Trophoblast cell (in vitro differentiated cells and primary cell): ENCODE measurements at regions not wholly inside any gene's neighbourhood (a gene's known extent, or its start where the extent isn't known, plus 50 kb on each side); places are given as distances from the start of the nearest gene placed in this dataset.
"Not testable (repeated sequence)": the region's sequence is repeated elsewhere in the genome, so short reads cannot be mapped to it uniquely, and the experiment has no call there.

Source experiments
- DNase-seq, 2 donors: peaks; one replicate each; pipeline ENCODE4 v3.0.0-alpha.2; 2016
- H2AFZ ChIP-seq: 2 replicates; pipeline ENCODE4 v1.6.1; 2013; ENCODE audit warnings: low read length, moderate library complexity, mild to moderate bottlenecking; ENCODE audit not compliant: insufficient read depth, poor library complexity
- H2AK5ac ChIP-seq: 2 replicates; pipeline ENCODE4 v1.6.1; 2013; ENCODE audit warnings: mild to moderate bottlenecking, low read length
- H2BK120ac ChIP-seq: 2 replicates; pipeline ENCODE4 v1.6.1; 2013; ENCODE audit warnings: low read length, mild to moderate bottlenecking, moderate library complexity; ENCODE audit not compliant: insufficient read depth, poor library complexity
- H2BK12ac ChIP-seq: 2 replicates; pipeline ENCODE4 v1.6.1; 2013; ENCODE audit warnings: mild to moderate bottlenecking, low read length, moderate library complexity
- H2BK5ac ChIP-seq: 2 replicates; pipeline ENCODE4 v1.6.1; 2013; ENCODE audit warnings: low read length, low read depth, moderate library complexity, mild to moderate bottlenecking; ENCODE audit not compliant: poor library complexity
- H3K14ac ChIP-seq: 2 replicates; pipeline ENCODE4 v1.6.1; 2013; ENCODE audit warnings: mild to moderate bottlenecking, low read length
- H3K18ac ChIP-seq: 2 replicates; pipeline ENCODE4 v1.6.1; 2013; ENCODE audit warnings: mild to moderate bottlenecking, low read length
- H3K23ac ChIP-seq: 2 replicates; pipeline ENCODE4 v1.6.1; 2013; ENCODE audit warnings: low read length
- H3K27ac ChIP-seq: 2 replicates; pipeline ENCODE4 v1.5.1; 2013; ENCODE audit warnings: low read depth, mild to moderate bottlenecking, inconsistent platforms, low read length, moderate library complexity
- H3K27me3 ChIP-seq: 2 replicates; pipeline ENCODE4 v1.6.1; 2013; ENCODE audit warnings: inconsistent platforms, mild to moderate bottlenecking, low read length, moderate library complexity; ENCODE audit not compliant: insufficient read depth
- H3K36me3 ChIP-seq, 2 experiments: 1 replicate in 1 of 2; 2 replicates in 1 of 2; pipeline ENCODE4 v1.6.1; 2013; ENCODE audit warnings: low read length in 2 of 2, mild to moderate bottlenecking in 2 of 2, moderate library complexity in 1 of 2; ENCODE audit not compliant: insufficient read depth in 2 of 2, control insufficient read depth in 1 of 2
- H3K4ac ChIP-seq: 2 replicates; pipeline ENCODE4 v1.6.1; 2013; ENCODE audit warnings: low read depth, mild to moderate bottlenecking, low read length, moderate library complexity
- H3K4me1 ChIP-seq, 2 experiments: 1 replicate in 1 of 2; 2 replicates in 1 of 2; pipeline ENCODE4 v1.6.1; 2013; ENCODE audit warnings: low read length in 2 of 2, mild to moderate bottlenecking in 2 of 2, moderate library complexity in 1 of 2; ENCODE audit not compliant: insufficient read depth in 2 of 2, control insufficient read depth in 1 of 2
- H3K4me2 ChIP-seq: 2 replicates; pipeline ENCODE4 v1.6.1; 2013; ENCODE audit warnings: inconsistent platforms, mild to moderate bottlenecking, low read length, moderate library complexity
- H3K4me3 ChIP-seq: 2 replicates; pipeline ENCODE4 v1.5.1; 2013; ENCODE audit warnings: mild to moderate bottlenecking, low read depth, low read length, inconsistent platforms
- H3K79me1 ChIP-seq: one replicate; pipeline ENCODE4 v1.6.1; 2013; ENCODE audit warnings: low read length
- H3K79me2 ChIP-seq: 2 replicates; pipeline ENCODE4 v1.6.1; 2013; ENCODE audit warnings: low read length, mild to moderate bottlenecking; ENCODE audit not compliant: control insufficient read depth, insufficient read depth, poor library complexity
- H3K9ac ChIP-seq: 2 replicates; pipeline ENCODE4 v1.6.1; 2013; ENCODE audit warnings: mild to moderate bottlenecking, low read length
- H3K9me3 ChIP-seq: 2 replicates; pipeline ENCODE4 v1.6.1; 2013; ENCODE audit warnings: low read depth, mild to moderate bottlenecking, control low read depth, inconsistent platforms, low read length; ENCODE audit not compliant: insufficient read depth
- H4K12ac ChIP-seq: 2 replicates; pipeline ENCODE4 v1.6.1; 2013; ENCODE audit warnings: low read depth, mild to moderate bottlenecking, low read length, moderate library complexity
- H4K8ac ChIP-seq: 2 replicates; pipeline ENCODE4 v1.6.1; 2013; ENCODE audit warnings: low read depth, mild to moderate bottlenecking, low read length, moderate library complexity
- H4K91ac ChIP-seq: one replicate; pipeline ENCODE4 v1.6.1; 2013; ENCODE audit warnings: low read depth, mild to moderate bottlenecking, low read length, moderate library complexity
- WGBS: extraction: QIAGEN DNeasy Blood & Tissue Kit; methylation state at CpG from one replicate; pipeline ENCODE4 v1.1.7; 2013; ENCODE audit warnings: missing lambda C conversion rate; ENCODE audit not compliant: insufficient read length, insufficient coverage; ENCODE audit errors: extremely low coverage; 5-methylcytosine and 5-hydroxymethylcytosine counted together

- no peak overlapping the region for H3K14ac ChIP-seq
- no peak overlapping the region for H3K9ac ChIP-seq
- H2BK12ac ChIP-seq: no peak overlapping the region
- no peak for DNase-seq
- H2AFZ ChIP-seq: no peak overlapping the region
- no peaks in the 10 kb centered on the region for H3K36me3 ChIP-seq
- no peak overlapping the region for H2BK5ac ChIP-seq
- H3K18ac ChIP-seq: no peak overlapping the region
- no peaks in the 10 kb centered on the region for H3K27me3 ChIP-seq
- H3K4me3 ChIP-seq: no peak overlapping the region
- H3K4ac ChIP-seq: no peak overlapping the region
- H3K27ac ChIP-seq: no peak overlapping the region
- no peak overlapping the region for H3K4me2 ChIP-seq
- no peak overlapping the region for H4K8ac ChIP-seq
- no peak overlapping the region for H4K91ac ChIP-seq
- H3K4me1 ChIP-seq: no peaks in the 10 kb centered on the region
- no peak overlapping the region for H4K12ac ChIP-seq
- H3K79me1 ChIP-seq: no peaks in the 10 kb centered on the region
- no peak overlapping the region for H2AK5ac ChIP-seq
- H2BK120ac ChIP-seq: no peak overlapping the region
- no peaks in the 10 kb centered on the region for H3K79me2 ChIP-seq
- no peak overlapping the region for H3K23ac ChIP-seq
- H3K9me3 ChIP-seq: no peaks in the 10 kb centered on the region
These were observed 919.5 kb downstream of the DTWD2 start for GRCh38 chr5:118068886-118069285.

DNA sequence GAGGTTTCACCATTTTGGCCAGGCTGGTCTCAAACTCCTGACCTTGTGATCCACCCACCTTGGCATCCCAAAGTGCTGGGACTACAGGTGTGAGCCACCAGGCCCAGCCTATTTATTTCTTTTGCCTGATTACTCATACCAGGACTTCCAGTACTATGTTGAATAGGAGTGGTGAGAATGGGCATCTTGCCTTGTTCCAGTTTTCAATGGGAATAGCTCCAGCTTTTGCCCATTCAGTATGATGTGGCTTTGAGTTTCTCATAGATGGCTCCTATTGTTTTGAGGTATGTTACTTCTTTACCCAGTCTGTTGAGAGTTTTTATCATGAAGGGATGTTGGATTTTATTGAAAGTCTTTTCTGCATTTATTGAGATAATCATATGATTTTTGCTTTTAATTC is 924.5 kb downstream of the DTWD2 start:
- not testable (repeated sequence) for H3K14ac ChIP-seq, H4K8ac ChIP-seq, H3K9ac ChIP-seq, H3K18ac ChIP-seq, H2BK12ac ChIP-seq, H3K4me2 ChIP-seq, H3K4me3 ChIP-seq, H3K9me3 ChIP-seq, H2BK5ac ChIP-seq, H3K27me3 ChIP-seq, H3K36me3 ChIP-seq, H3K23ac ChIP-seq, H4K91ac ChIP-seq, H2BK120ac ChIP-seq, H3K79me2 ChIP-seq, H2AFZ ChIP-seq, H3K79me1 ChIP-seq, H2AK5ac ChIP-seq, DNase-seq, H4K12ac ChIP-seq, H3K4ac ChIP-seq, H3K4me1 ChIP-seq, H3K27ac ChIP-seq

GRCh38 chr5:118060833-118061232 is 927.5 kb downstream of the DTWD2 start:
- H3K18ac ChIP-seq: no peak overlapping the region
- no peak overlapping the region for H3K23ac ChIP-seq
- no peaks in the 10 kb centered on the region for H3K4me1 ChIP-seq
- no peaks in the 10 kb centered on the region for H3K27me3 ChIP-seq
- no peak overlapping the region for H2BK5ac ChIP-seq
- H4K12ac ChIP-seq: no peak overlapping the region
- no peaks in the 10 kb centered on the region for H3K79me1 ChIP-seq
- DNase-seq: peak in 1 of 2 donors; percentile 26
- no peak overlapping the region for H3K4me2 ChIP-seq
- H2AK5ac ChIP-seq: no peak overlapping the region
- no peaks in the 10 kb centered on the region for H3K9me3 ChIP-seq
- no peak overlapping the region for H2BK120ac ChIP-seq
- no peak overlapping the region for H3K9ac ChIP-seq
- H3K79me2 ChIP-seq: no peaks in the 10 kb centered on the region
- no peak overlapping the region for H3K14ac ChIP-seq
- H4K8ac ChIP-seq: no peak overlapping the region
- no peak overlapping the region for H4K91ac ChIP-seq
- H3K36me3 ChIP-seq: no peaks in the 10 kb centered on the region
- no CpG with 5 or more reads among the region's 2 CpGs for WGBS
- H2AFZ ChIP-seq: no peak overlapping the region
- H3K27ac ChIP-seq: no peak overlapping the region
- H3K4ac ChIP-seq: no peak overlapping the region
- no peak overlapping the region for H3K4me3 ChIP-seq
- no peak overlapping the region for H2BK12ac ChIP-seq

- no peak overlapping the region for H3K9ac ChIP-seq
- no peak overlapping the region for H4K91ac ChIP-seq
- no peak overlapping the region for H3K27ac ChIP-seq
- no peak overlapping the region for H3K14ac ChIP-seq
- no peaks in the 10 kb centered on the region for H3K79me2 ChIP-seq
- no peak overlapping the region for H4K12ac ChIP-seq
- no peaks in the 10 kb centered on the region for H3K36me3 ChIP-seq
- no peaks in the 10 kb centered on the region for H3K4me1 ChIP-seq
- H2BK12ac ChIP-seq: no peak overlapping the region
- H2BK5ac ChIP-seq: no peak overlapping the region
- H2AFZ ChIP-seq: no peak overlapping the region
- H3K27me3 ChIP-seq: no peaks in the 10 kb centered on the region
- H3K18ac ChIP-seq: no peak overlapping the region
- no peak for DNase-seq
- H3K4me3 ChIP-seq: no peak overlapping the region
- no peak overlapping the region for H3K23ac ChIP-seq
- H4K8ac ChIP-seq: no peak overlapping the region
- no peaks in the 10 kb centered on the region for H3K79me1 ChIP-seq
- H3K4me2 ChIP-seq: no peak overlapping the region
- no peak overlapping the region for H3K4ac ChIP-seq
- no peak overlapping the region for H2AK5ac ChIP-seq
- H3K9me3 ChIP-seq: no peaks in the 10 kb centered on the region
- H2BK120ac ChIP-seq: no peak overlapping the region
These were observed 935.8 kb downstream of the DTWD2 start for GRCh38 chr5:118052503-118052902.

DNA sequence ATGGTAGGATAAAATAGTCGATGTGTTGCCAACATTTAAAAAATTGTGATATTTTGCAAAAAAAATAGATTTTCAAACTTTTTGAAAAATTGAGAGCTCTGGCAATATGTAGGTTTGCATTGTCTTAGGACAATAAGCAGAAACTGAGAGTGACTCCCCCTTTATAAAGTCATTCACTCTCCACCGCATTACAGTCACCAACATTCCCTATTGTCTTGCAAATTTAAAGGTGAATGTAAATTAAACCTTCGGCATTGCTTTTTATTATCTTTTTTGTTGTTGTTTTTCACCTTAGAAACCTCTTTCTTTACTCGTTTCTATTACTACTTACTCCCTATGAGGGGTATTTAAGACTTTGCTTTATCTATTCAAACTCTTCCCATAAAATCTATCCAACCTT is 944.2 kb downstream of the DTWD2 start:
- H3K9ac ChIP-seq: no peak overlapping the region
- H2BK120ac ChIP-seq: no peak overlapping the region
- H3K79me2 ChIP-seq: no peaks in the 10 kb centered on the region
- H3K4me2 ChIP-seq: no peak overlapping the region
- no peak for DNase-seq
- H3K18ac ChIP-seq: no peak overlapping the region
- H2AFZ ChIP-seq: no peak overlapping the region
- WGBS: no CpG with 5 or more reads among the region's 4 CpGs
- no peak overlapping the region for H2AK5ac ChIP-seq
- no peak overlapping the region for H4K12ac ChIP-seq
- H3K14ac ChIP-seq: no peak overlapping the region
- H3K27me3 ChIP-seq: no peaks in the 10 kb centered on the region
- H3K9me3 ChIP-seq: no peaks in the 10 kb centered on the region
- no peak overlapping the region for H2BK5ac ChIP-seq
- H3K23ac ChIP-seq: no peak overlapping the region
- H3K4me3 ChIP-seq: no peak overlapping the region
- H3K4ac ChIP-seq: no peak overlapping the region
- no peaks in the 10 kb centered on the region for H3K4me1 ChIP-seq
- H3K79me1 ChIP-seq: no peaks in the 10 kb centered on the region
- no peak overlapping the region for H2BK12ac ChIP-seq
- H4K91ac ChIP-seq: no peak overlapping the region
- no peak overlapping the region for H4K8ac ChIP-seq
- H3K27ac ChIP-seq: no peak overlapping the region
- no peaks in the 10 kb centered on the region for H3K36me3 ChIP-seq
